ENCODE measurements at regions not wholly inside any gene's neighbourhood (a gene's known extent, or its start where the extent isn't known, plus 50 kb on each side); places are given as distances from the start of the nearest gene placed in this dataset.
"Not testable (repeated sequence)": the region's sequence is repeated elsewhere in the genome, so short reads cannot be mapped to it uniquely, and the experiment has no call there.

- not testable (repeated sequence) for DNase-seq (ENCODE audit: low read depth, low spot score)
These were observed 144.6 kb upstream of the DUSP22 start for GRCh38 chr6:147651-148050.

GRCh38 chr6:148051-148984 lies 144.0 kb upstream of the DUSP22 start:
- DNase-seq (ENCODE audit: low read depth, low spot score) = not testable (repeated sequence)

GRCh38 chr6:150147-150546 lies 142.1 kb upstream of the DUSP22 start:
- DNase-seq (ENCODE audit: low read depth, low spot score) = not testable (repeated sequence)

- DNase-seq (ENCODE audit: low read depth, low spot score) = not testable (repeated sequence)
These were observed 139.9 kb upstream of the DUSP22 start for GRCh38 chr6:152436-152835.

DNA sequence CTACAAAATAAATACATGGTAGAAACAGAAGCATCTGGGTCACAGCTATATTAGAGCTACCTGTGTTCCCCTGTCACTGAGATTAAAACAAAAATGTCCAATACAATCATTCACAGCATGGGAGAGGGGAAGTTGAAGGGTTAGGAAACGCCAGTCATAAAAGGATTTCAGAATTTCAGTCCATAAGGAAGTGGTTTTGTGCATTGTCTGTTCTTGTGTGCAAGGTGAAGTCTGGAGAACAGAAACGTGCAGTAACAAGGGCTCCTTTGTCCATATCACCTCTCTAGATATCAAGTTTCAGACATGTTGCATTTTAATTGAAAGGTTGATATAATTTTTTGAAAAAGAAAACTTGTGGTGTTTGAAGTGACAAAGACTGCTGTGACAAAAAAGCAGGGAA lies 139.3 kb upstream of the DUSP22 start:
- DNase-seq (ENCODE audit: low read depth, low spot score) = not testable (repeated sequence)

DNA sequence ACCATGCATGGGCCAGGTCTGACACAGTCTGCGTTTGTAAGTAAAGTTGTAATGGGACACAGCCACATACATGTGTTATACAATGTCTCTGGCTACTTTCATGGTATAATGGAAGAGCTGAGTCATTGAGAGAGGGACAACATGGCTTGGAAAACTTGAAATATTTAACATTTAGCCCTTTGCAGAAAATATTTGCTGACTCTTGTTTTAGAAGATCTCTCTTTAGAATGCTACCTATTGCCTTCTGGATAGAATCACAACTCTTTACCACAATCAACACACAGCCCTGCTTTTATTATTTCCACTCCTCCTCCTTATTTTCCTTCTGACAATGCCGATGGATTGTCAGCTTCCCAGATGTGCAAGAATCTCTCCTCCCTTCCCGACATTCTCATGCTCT lies 138.4 kb upstream of the DUSP22 start:
- DNase-seq (ENCODE audit: low read depth, low spot score) = not testable (repeated sequence)

DNA sequence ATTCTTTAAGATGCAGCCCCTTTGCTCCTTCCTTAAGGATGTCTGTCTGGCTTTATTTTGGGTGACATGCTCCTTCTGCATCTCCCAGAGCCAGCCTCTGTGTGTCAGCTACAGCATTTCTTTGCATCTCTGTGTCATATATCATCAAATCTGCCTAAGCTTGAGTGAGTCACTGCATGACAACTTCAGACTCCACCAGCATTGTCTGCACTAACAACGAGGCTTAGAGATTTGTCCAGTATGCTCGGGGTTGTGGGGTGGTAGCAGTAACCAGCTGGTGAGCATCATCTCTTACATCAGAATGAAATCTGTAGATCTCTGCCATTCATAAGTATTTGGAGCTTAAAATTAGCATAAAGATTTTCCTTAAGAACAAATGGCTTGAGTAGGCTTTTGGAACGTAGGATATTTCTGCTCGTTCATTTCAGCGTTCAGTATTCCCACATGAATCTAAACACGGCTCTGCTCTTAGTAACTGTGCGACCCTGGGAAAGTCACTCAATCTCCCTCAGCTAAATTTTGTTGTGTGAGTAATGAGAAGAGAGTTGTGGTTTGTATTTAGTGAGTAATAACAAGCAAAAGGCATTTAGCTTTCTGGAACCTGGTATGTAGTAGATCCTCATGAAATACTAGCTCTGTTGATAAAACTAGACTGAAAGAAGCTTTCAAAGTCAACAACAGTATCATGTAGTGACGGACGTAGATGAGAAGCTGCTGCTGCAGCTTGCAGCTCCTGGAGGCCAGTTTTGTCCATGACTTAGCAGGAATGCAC lies 137.8 kb upstream of the DUSP22 start:
- not testable (repeated sequence) for DNase-seq (ENCODE audit: low read depth, low spot score)

GRCh38 chr6:156010-156409 lies 136.3 kb upstream of the DUSP22 start:
- DNase-seq (ENCODE audit: low read depth, low spot score) = no peak

DNA sequence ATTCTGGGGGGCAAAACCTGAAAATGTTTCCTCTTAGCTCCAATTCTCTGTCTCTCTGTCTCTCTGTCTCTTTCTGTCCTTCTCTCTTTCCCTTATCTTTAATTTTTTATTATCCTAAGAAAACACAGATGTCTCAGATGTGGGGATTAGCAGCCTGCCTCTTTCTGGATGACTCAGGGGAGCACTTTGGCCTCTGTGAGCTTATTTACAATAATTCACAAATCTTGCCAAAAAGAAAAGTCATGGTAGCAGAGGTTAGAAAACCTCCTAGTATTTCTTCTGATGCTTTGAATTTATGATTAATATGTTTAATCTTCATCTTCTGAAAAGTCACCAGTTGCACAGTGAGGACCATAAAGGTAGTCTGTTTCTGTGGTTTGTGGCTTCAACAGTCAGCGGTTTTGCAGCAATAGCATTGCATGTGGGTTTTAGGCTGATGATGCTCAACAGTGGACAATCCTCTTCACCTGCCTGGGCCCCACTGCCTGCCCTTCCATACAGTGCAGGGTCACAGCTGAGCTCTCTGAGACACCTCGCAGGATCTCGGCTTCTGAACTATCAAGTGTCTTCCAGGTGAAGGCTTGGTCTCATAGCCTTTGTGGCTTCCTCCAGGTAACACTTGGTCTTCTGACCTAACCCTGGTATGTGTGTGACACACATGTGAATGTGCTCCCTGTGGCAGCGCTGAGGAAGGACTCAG lies 135.7 kb upstream of the DUSP22 start:
- not testable (repeated sequence) for DNase-seq (ENCODE audit: low read depth, low spot score)

GRCh38 chr6:157176-157575 lies 135.1 kb upstream of the DUSP22 start:
- DNase-seq (ENCODE audit: low read depth, low spot score) = not testable (repeated sequence)

DNA sequence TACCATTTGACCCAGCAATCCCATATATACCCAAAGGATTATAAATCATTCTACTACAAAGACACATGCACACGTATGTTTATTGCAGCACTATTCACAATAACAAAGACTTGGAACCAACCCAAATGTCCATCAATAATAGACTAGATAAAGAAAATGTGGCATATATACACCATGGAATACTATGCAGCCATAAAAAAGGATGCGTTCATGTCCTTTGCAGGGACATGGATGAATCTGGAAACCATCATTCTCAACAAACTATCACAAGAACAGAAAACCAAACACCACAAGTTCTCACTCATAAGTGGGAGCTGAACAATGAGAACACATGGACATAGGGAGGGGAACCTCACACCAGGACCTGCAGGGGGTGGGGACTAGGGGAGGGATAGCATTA lies 130.6 kb upstream of the DUSP22 start:
- DNase-seq (ENCODE audit: low read depth, low spot score) = not testable (repeated sequence)

DNA sequence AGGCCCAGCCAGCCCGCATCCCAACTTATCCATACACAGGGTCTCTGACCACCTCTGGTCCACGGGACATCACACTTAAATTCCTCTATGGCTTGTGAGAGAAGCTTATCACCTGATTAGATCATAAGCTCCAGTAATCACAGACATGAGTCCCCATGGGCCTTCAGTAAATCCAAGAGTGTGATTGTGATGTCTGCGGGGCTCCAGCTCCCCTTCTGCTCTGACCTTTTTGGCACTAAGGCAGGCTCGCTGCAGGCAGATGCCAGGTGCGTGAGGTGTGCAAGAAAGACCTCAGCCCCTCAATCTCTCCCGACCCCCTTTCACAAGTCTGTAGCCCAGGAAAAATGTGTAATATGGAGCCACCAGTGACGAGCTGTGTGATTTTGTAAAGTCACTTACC lies 127.6 kb upstream of the DUSP22 start:
- no peak for DNase-seq (ENCODE audit: low read depth, low spot score)

DNA sequence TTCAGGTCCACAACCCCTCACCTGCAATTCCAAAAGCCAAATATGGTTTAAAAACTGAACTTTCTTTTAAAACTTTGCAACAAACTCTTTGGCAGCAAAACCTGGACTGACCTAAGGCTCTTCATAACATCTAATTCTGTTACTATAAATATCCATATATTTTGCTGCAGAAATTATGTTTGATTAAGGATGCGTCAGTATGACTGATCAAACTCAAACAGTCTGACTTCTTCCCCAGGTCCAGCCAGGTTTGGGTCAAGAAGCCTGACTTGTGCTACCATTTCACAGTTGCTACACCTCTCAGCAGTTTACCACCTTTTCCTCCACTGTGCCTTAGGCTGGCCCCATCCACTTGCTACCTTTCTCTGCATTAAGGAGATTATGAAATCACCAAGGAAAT lies 127.0 kb upstream of the DUSP22 start:
- DNase-seq (ENCODE audit: low read depth, low spot score) = no peak

DNA sequence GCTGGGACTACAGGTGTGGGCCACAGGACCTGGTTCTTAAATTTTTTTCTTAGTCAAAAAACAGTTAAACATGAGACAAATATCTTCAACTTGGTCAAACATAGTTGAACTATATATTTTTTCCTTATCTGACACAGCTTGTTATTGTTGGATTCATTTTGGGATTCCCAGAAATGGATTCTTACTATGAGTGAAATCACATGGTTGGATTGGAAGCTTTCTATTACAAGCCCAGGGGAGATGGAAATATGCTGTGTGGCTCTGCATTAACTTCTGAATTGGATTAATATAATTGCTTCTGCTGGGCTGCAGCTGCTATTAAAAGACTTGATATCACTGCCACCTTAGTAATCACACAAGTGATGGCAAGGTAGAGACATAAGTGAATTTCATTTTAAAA lies 126.4 kb upstream of the DUSP22 start:
- no peak for DNase-seq (ENCODE audit: low read depth, low spot score)

- no peak for DNase-seq (ENCODE audit: low read depth, low spot score)
These were observed 123.3 kb upstream of the DUSP22 start for GRCh38 chr6:168865-169455.

- no peak for DNase-seq (ENCODE audit: low read depth, low spot score)
These were observed 118.3 kb upstream of the DUSP22 start for GRCh38 chr6:174036-174435.

DNA sequence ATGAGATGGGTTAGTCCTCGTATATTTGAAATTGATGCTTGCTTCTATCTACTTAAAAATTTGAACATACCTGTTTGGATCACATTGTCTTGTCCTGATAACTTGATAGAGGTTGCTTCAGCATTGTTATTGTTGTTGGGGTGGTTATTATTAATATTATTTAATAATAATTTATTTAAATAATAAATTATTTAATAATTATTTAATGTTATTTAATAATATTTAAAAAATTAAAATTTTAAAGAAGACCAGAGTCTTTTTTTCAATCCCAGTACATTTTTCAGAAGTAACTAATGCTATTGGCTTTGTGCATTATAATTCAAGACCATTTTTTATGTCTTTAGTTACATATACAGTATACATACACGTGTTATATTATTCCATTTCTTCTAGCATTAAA lies 116.6 kb upstream of the DUSP22 start:
- no peak for DNase-seq (ENCODE audit: low read depth, low spot score)

DNA sequence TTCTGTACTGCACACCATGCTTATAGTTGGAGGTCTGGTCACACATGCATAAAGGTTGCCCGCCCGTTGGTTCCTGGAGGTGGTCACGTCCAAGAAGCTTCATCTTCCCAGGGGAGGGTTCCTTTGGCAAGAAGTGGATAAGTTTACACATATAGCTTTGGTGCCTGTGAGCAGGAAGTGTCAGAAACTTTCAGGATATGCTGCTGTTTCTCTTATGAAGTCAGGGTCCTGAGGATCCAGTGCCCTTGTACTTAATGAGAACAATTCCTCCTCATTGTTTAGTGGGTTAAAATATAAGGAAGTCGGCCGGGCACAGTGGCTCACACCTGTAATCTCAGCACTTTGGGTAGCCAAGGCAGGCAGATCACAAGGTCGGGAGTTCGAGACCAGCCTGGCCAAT lies 115.5 kb upstream of the DUSP22 start:
- DNase-seq (ENCODE audit: low read depth, low spot score) = no peak

GRCh38 chr6:178119-178518 lies 114.2 kb upstream of the DUSP22 start:
- DNase-seq (ENCODE audit: low read depth, low spot score) = no peak

DNA sequence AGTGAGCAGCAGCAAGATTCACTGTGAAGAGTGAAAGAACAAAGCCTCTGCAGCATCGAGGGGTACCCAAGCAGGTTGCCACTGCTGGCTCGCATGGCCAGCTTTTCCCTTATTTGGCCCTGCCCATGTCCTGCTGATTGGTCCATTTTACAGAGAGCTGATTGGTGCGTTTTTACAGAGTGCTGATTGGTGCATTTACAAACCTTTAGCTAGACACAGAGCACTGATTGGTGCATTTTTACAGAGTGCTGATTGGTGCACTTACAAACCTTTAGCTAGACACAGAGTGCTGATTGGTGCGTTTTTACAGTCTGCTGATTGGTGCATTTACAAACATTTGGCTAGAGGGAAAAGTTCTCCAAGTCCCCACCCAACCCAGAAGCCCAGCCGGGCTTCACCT lies 113.4 kb upstream of the DUSP22 start:
- DNase-seq (ENCODE audit: low read depth, low spot score) = not testable (repeated sequence)

DNA sequence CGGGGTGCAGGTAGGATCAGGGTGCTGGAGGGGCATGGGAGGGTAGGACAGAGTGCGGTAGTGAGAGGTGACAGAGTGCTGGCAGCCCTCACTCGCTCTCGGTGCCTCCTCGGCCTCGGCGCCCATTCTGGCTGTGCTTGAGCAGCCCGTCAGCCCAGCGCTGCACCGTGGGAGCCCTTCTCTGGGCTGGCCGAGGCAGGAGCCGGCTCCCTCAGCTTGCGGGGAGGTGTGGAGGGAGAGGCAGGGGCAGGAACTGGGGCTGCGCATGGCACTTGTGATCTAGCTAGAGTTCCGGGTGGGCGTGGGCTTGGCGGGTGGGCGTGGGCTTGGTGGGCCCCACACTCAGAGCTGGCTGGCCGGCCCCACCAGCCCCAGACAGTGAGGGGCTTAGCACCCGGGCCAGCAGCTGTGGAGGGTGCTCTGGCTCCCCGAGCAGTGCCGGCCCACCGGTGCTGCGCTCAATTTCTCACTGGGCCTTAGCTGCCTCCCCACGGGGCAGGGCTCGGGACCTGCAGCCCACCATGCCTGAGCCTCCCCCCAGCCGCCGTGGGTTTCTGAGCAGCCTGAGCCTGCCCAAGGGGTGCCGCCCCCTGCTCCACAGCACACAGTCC lies 112.8 kb upstream of the DUSP22 start:
- no peak for DNase-seq (ENCODE audit: low read depth, low spot score)

Measured in iPS DF 19.7 (cell line).